ENCODE measurements at regions not wholly inside any gene's neighbourhood (a gene's known extent, or its start where the extent isn't known, plus 50 kb on each side); places are given as distances from the start of the nearest gene placed in this dataset.

- peak; percentile 89; the same call in 1 of the 2 replicates for TF ChIP-seq POLR2AphosphoS5 (IDR thresholded peaks at IDR 0.05; ENCODE audit: low read depth, low read length)
- TF ChIP-seq POLR2A (IDR thresholded peaks at IDR 0.05; ENCODE audit: low read depth, low read length), result peak; percentile 91
Measured at GRCh38 chr5:1633605-1634336, 110.0 kb upstream of the LPCAT1 start.
